ENCODE measurements at regions not wholly inside any gene's neighbourhood (a gene's known extent, or its start where the extent isn't known, plus 50 kb on each side); places are given as distances from the start of the nearest gene placed in this dataset.

- TF ChIP-seq CTCF (IDR thresholded peaks at IDR 0.05) (no peak), EZH2 (IDR thresholded peaks at IDR 0.05; ENCODE audit: borderline replicate concordance, insufficient read depth, low read depth, low read length, poor library complexity, severe bottlenecking) (no peak)
These were observed 356.3 kb downstream of the MAT2B start for GRCh38 chr5:163861670-163862069.
